ENCODE measurements at regions not wholly inside any gene's neighbourhood (a gene's known extent, or its start where the extent isn't known, plus 50 kb on each side); places are given as distances from the start of the nearest gene placed in this dataset.

DNA sequence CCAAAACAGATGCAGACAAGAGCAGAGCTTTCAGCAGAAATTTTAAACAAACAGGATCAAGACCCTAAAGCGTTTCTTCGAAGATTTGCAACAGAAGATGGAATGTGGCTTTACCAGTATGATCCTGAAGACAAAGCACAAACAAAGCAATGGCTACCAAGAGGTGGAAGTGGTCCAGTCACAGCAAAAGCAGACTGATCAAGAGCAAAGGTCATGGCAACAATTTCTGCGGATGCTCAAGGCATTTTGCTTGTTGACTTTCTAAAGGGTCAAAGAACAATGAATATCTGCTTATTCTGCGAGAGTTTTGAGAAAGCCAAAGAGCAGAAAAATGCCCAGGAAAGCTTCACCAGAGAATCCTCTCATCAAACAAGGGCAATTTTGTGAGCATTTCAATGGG, 130.4 kb downstream of the MBL2 start:
- H3K27ac ChIP-seq (ENCODE audit: low read depth, low read length), result no peak overlapping the region
- no peaks in the 10 kb centered on the region for H3K9me3 ChIP-seq (ENCODE audit: low read depth, low read length)
- TF ChIP-seq, protein P1, sequence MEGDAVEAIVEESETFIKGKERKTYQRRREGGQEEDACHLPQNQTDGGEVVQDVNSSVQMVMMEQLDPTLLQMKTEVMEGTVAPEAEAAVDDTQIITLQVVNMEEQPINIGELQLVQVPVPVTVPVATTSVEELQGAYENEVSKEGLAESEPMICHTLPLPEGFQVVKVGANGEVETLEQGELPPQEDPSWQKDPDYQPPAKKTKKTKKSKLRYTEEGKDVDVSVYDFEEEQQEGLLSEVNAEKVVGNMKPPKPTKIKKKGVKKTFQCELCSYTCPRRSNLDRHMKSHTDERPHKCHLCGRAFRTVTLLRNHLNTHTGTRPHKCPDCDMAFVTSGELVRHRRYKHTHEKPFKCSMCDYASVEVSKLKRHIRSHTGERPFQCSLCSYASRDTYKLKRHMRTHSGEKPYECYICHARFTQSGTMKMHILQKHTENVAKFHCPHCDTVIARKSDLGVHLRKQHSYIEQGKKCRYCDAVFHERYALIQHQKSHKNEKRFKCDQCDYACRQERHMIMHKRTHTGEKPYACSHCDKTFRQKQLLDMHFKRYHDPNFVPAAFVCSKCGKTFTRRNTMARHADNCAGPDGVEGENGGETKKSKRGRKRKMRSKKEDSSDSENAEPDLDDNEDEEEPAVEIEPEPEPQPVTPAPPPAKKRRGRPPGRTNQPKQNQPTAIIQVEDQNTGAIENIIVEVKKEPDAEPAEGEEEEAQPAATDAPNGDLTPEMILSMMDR (IDR thresholded peaks at IDR 0.05; ENCODE audit: extremely low read depth, low read depth, low read length), result no peak
- H3K79me2 ChIP-seq (ENCODE audit: insufficient read depth, low read length), result no peaks in the 10 kb centered on the region
- DNase-seq (ENCODE audit: insufficient read length, low spot score, missing footprints), result no peak
- H4K20me1 ChIP-seq (ENCODE audit: insufficient read depth, low read length), result no peaks in the 10 kb centered on the region
- H3K4me3 ChIP-seq (ENCODE audit: insufficient read depth, low read length), result no peak overlapping the region
- H2AFZ ChIP-seq (ENCODE audit: low read length), result no peak overlapping the region
- H3K27me3 ChIP-seq (ENCODE audit: insufficient read depth, low read length), result no peaks in the 10 kb centered on the region
- no peaks in the 10 kb centered on the region for H3K36me3 ChIP-seq (ENCODE audit: insufficient read depth, low read length)
- H3K4me2 ChIP-seq (ENCODE audit: insufficient read depth, low read length), result no peak overlapping the region
- H3K4me1 ChIP-seq (ENCODE audit: insufficient read depth, low read length), result no peaks in the 10 kb centered on the region

DNA sequence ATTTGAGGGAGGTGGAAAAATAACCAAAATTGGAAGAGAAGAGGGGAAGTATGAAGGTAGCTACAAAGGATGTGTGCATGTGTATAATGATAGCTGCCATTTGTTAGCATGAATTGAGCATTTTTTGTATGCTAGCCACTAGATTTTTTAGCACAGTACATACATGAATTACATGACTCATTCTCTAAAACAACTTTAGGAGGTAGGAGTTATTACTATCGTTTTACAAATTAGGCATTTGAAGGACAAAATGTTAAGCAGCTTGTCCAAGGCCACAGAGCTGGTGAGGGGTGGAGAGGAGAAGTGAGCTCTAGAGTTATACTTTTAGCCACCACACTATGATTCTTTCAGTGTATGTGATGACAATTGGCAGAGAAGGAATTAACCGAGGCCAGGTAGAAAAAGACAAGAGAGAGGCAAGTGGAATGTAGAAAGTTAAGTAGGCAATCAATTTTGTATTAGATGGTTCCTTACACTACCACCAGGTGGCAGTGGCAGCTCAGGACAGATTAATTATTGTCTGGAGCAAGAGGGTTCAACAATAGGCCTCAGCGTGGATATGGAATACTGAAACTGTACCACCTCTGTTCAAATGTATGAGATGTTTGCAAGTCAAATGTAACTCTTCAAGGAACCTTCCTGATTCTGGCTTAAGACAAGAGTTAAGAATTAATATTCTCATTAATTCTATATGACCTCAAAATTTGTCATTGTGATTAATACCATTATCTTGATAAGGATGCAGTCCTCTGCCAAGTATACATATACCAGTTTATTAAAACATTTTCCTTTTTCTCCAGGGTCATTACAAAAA, 128.0 kb downstream of the MBL2 start:
- no peaks in the 10 kb centered on the region for H3K36me3 ChIP-seq (ENCODE audit: insufficient read depth, low read length)
- no peaks in the 10 kb centered on the region for H3K79me2 ChIP-seq (ENCODE audit: insufficient read depth, low read length)
- H3K4me2 ChIP-seq (ENCODE audit: insufficient read depth, low read length), result no peak overlapping the region
- no peaks in the 10 kb centered on the region for H3K9me3 ChIP-seq (ENCODE audit: low read depth, low read length)
- peak; percentile 17 for DNase-seq (ENCODE audit: insufficient read length, low spot score, missing footprints)
- no peak overlapping the region for H2AFZ ChIP-seq (ENCODE audit: low read length)
- H3K27me3 ChIP-seq (ENCODE audit: insufficient read depth, low read length), result no peaks in the 10 kb centered on the region
- TF ChIP-seq, protein P1 (IDR thresholded peaks at IDR 0.05; ENCODE audit: extremely low read depth, low read depth, low read length), result peak; percentile 75
- H3K4me1 ChIP-seq (ENCODE audit: insufficient read depth, low read length), result no peaks in the 10 kb centered on the region
- H3K4me3 ChIP-seq (ENCODE audit: insufficient read depth, low read length), result no peak overlapping the region
- no peaks in the 10 kb centered on the region for H4K20me1 ChIP-seq (ENCODE audit: insufficient read depth, low read length)
- no peak overlapping the region for H3K27ac ChIP-seq (ENCODE audit: low read depth, low read length)

DNA sequence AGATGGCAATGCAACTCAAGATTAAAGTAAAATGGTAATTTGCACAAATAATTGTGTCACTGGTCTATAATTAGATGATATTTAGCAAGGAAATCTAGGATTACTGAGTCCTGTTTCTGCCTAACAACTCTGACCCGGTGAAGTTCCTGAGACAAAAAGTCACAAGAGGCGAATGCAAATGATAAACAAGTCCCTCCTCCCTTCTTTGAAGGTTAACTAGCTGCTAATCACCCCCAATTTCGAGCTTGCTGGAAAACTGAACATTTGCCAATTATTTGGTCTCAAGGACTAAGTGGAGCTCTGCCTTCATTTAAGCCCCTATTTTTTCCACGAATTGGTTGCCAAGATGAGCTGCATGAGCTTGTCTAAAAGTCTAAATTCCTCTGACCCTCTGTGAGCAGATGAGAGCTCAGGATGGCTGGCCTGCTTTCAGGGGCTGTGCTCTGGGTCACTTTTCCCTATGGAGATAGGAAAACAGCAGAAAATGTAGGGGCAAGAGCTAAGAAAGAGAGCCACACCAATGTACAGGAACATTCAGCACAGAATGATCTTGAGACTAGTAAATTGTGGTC, 127.3 kb downstream of the MBL2 start:
- DNase-seq (ENCODE audit: insufficient read length, low spot score, missing footprints), result no peak
- TF ChIP-seq, protein P1 (IDR thresholded peaks at IDR 0.05; ENCODE audit: extremely low read depth, low read depth, low read length), result no peak
- no peak overlapping the region for H3K4me2 ChIP-seq (ENCODE audit: insufficient read depth, low read length)
- H3K27me3 ChIP-seq (ENCODE audit: insufficient read depth, low read length), result no peaks in the 10 kb centered on the region
- H3K9me3 ChIP-seq (ENCODE audit: low read depth, low read length), result no peaks in the 10 kb centered on the region
- H3K27ac ChIP-seq (ENCODE audit: low read depth, low read length), result no peak overlapping the region
- H3K36me3 ChIP-seq (ENCODE audit: insufficient read depth, low read length), result no peaks in the 10 kb centered on the region
- no peaks in the 10 kb centered on the region for H3K79me2 ChIP-seq (ENCODE audit: insufficient read depth, low read length)
- H3K4me1 ChIP-seq (ENCODE audit: insufficient read depth, low read length), result no peaks in the 10 kb centered on the region
- no peak overlapping the region for H2AFZ ChIP-seq (ENCODE audit: low read length)
- no peaks in the 10 kb centered on the region for H4K20me1 ChIP-seq (ENCODE audit: insufficient read depth, low read length)
- H3K4me3 ChIP-seq (ENCODE audit: insufficient read depth, low read length), result no peak overlapping the region

DNA sequence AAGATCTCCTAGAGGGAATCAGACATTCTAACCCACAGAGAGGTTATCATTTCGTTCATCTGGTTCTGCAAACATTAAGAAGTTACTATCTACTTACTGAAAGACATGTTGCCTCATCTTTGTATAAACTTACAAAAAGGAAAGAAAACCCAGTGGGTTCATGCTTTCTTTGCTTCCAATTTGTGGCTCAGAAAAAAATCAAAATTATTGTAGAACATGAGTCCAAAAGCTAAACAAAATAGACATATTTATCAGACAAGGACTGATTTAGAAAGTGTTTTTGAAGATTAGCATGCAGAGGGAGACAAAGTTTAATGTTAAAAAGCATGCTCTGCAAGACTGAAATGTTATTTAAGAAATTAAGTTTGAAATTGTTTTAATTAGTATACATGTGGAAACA, 123.1 kb downstream of the MBL2 start:
- Histone ChIP-seq H3K36me3 (ENCODE audit: insufficient read depth, low read length) (no peaks in the 10 kb centered on the region), H3K4me1 (ENCODE audit: insufficient read depth, low read length) (peaks cover 17% of the 10 kb centered on the region), H2AFZ (ENCODE audit: low read length) (no peak overlapping the region), H3K4me2 (ENCODE audit: insufficient read depth, low read length) (no peak overlapping the region), H3K9me3 (ENCODE audit: low read depth, low read length) (no peaks in the 10 kb centered on the region), H4K20me1 (ENCODE audit: insufficient read depth, low read length) (no peaks in the 10 kb centered on the region), H3K27ac (ENCODE audit: low read depth, low read length) (no peak overlapping the region), H3K27me3 (ENCODE audit: insufficient read depth, low read length) (no peaks in the 10 kb centered on the region), H3K4me3 (ENCODE audit: insufficient read depth, low read length) (no peak overlapping the region), H3K79me2 (ENCODE audit: insufficient read depth, low read length) (no peaks in the 10 kb centered on the region)
- no peak for DNase-seq (ENCODE audit: insufficient read length, low spot score, missing footprints)
- TF ChIP-seq, protein P1 (IDR thresholded peaks at IDR 0.05; ENCODE audit: extremely low read depth, low read depth, low read length), result no peak
